ENCODE measurements at regions not wholly inside any gene's neighbourhood (a gene's known extent, or its start where the extent isn't known, plus 50 kb on each side); places are given as distances from the start of the nearest gene placed in this dataset.

- peak; percentile 13 for DNase-seq
Measured at GRCh38 chr2:10520154-10520553, 72.0 kb upstream of the ODC1 start.

GRCh38 chr2:10519394-10519740, 71.2 kb upstream of the ODC1 start:
- no peak for DNase-seq

DNA sequence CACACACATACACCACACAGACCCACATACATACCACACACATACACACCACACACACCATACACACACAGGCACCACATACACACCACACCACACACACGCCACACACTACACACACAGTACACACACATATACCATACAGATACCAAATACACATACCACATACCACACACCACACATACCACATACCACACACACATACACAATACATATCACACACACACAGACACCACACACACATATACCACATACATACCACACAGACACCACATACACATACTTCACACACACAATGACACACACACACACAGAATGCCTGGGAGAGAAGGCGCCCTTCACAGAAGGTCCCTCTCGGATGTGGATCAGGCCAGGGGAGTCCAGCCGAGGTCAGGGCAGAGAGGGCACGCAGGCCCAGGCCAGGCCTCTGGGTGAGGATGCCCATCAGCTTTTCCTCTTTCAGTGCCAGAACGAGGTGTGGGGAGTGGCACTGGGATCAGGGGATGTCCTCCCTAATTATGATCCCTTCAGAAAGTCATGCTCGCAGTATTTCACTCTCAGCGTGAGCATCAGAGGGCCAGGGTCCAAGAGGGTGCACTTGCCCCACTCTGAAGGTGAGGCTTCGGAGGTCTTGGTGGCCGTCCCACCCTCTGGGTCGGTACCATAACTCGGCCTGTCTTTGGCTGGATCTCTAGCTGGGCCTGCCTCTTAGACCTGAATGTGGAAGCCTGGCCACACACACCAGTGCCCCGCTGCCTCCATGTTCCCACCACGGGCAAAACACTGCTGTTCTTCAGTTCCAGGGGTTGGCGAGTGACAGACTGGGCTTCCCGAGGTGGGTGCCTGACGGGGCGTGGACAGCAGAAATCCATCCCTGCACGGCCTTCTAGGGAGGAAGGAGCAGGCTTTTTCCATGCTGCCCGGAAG, 70.6 kb upstream of the ODC1 start:
- no peak for DNase-seq

- no peak for DNase-seq
Measured at GRCh38 chr2:10517351-10518043, 69.4 kb upstream of the ODC1 start.

GRCh38 chr2:10515887-10516286, 67.8 kb upstream of the ODC1 start:
- no peak for DNase-seq

GRCh38 chr2:10514743-10515142, 66.6 kb upstream of the ODC1 start:
- no peak for DNase-seq

DNA sequence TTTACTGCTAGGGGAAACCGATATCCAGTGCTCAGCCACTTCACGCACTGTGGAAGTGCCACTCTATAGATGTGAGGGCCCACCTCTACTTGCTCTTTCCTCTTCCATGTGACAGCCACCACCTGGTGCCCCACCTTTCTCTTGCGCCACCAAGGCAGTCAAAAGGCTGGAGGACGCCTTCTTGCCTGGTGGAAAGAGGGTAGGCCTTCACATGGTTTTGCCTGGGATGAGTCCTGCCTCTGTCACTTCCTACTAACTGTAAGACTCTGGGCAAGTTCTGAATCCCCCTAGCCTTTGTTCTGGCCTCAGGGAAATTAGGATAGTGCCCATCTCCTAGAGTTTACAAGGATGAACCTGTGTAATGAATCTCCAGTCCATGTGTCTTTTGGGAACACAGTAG, 66.1 kb upstream of the ODC1 start:
- no peak for DNase-seq

- no peak for DNase-seq
Measured at GRCh38 chr2:10513201-10513600, 65.1 kb upstream of the ODC1 start.

GRCh38 chr2:10508038-10508437, 59.9 kb upstream of the ODC1 start:
- DNase-seq: no peak

GRCh38 chr2:10507106-10507505, 59.0 kb upstream of the ODC1 start:
- DNase-seq: no peak

GRCh38 chr2:10504994-10505820, 57.1 kb upstream of the ODC1 start:
- no peak for DNase-seq

GRCh38 chr2:10504370-10504993, 56.4 kb upstream of the ODC1 start:
- no peak for DNase-seq

- DNase-seq: no peak
Measured at GRCh38 chr2:10502803-10503107, 54.6 kb upstream of the ODC1 start.

GRCh38 chr2:10501980-10502802, 54.1 kb upstream of the ODC1 start:
- no peak for DNase-seq

DNA sequence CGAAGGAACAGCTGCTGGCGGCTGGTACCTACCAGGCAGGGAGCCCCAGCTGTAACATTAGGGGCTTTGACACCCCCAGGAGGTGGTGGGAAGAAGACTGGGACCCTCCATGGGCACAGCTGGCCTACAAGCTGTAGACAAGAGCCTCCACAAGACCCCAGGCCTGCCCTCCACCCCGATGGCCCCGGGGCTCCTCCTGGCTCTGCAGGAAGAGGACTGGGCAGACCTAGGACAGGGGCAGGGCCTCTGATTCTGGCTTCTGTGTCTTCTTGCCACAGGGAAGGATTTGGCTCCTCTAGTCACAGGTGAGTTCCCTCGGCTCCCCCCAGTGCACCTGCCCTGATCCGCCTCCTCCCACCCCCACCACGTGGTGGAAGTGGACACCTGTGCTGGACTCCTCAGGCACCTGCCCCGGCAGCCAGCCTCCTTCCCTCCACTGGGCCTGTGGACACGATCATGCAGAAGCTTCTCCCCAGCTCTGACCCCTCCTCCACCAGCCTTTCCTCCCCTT, 53.4 kb upstream of the ODC1 start:
- no peak for DNase-seq

GRCh38 chr2:10500601-10501361, 52.7 kb upstream of the ODC1 start:
- no peak for DNase-seq

DNA sequence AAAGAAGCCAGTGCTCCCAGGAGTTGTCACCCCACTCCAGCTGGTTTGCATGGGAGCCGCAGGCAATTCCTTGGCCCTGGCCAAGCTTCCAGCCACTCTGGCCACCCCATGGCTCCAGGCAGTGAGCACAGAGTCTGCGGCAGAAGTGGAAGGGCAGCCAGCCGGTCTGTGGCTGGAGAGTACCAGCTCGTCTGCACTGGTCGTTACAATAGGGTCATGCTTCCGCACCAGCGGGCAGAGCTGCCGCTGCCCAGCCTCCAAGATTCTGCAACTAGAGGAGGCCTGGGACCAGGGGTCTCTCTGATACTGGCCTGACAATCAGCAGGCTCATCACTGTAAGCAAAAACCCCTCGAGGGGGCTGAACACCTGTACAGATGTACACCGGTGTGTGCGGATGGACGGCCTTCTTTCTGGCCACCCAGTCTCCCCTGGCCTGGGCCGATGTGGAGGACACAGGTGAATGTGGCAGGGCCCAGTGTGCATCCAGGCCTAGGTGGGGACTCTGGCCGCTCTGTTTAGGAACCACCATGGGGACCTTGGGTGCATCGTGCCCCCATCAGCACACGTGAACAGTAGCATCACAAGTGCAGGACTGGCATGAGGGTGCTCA, 51.9 kb upstream of the ODC1 start:
- no peak for DNase-seq

- no peak for DNase-seq
Measured at GRCh38 chr2:10499275-10499907, 51.3 kb upstream of the ODC1 start.

DNA sequence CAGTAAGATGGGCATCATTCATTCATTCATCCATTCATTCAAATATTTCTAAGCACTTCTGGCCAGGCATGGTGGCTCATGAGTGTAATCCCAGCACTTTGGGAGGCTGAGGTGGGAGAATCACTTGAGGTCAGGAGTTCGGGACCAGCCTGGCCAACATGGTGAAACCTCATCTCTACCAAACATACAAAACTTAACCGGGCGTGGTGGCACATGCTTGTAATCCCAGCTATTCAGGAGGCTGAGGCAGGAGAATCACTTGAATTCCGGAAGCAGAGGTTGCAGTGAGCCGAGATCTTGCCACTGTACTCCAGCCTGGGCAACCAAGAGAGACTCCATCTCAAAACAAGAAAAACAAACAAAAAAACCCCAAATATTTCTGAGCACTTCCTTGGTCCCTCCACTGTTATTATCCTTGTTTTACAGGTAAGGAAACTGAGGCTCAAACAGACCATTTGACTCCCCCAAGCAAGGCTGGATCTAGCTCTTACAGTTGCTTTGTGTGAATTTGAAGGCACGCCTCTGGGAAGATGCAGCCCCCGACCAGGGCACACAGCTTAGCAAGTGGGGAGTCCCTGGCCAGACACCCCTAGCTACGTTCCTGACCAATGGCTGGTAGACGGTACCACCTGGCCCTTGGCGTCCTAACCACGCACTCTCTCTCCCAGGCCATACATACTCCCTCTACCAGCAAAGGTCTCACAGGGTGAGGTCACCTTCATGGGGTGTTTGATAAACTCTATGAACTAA, 50.6 kb upstream of the ODC1 start:
- DNase-seq: no peak
